NCI-H2196 treated with DMSO at 0.1 percent for 48 hours (cell line): ENCODE measurements at regions not wholly inside any gene's neighbourhood (a gene's known extent, or its start where the extent isn't known, plus 50 kb on each side); places are given as distances from the start of the nearest gene placed in this dataset.

ENCODE experiments used
- DNase-seq: peaks from one replicate; lab custom pipeline; 2025; ENCODE audit not compliant: unreplicated experiment; lab: John Stamatoyannopoulos, UW

DNA sequence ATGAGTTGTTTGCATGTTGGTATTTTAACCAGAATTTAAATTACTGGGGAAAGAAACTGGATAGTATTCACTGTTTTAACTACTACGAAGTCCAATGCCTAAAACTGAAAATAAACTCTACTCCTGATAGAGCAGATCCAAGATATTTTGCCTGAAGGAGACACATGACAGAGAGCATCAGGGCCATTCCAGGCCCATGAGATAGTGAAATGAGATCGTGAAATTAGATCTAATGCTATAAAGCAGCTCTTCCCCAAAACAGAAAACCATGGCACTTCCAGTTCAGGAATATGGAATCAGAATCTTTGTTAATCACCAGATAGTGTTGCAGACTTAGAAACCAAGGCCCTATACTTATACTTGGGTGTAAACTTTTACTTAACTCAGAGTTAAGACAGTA, 124.3 kb upstream of the CACNA2D1 start:
- no peak for DNase-seq

GRCh38 chr7:82567356-82567755, 123.8 kb upstream of the CACNA2D1 start:
- no peak for DNase-seq

DNA sequence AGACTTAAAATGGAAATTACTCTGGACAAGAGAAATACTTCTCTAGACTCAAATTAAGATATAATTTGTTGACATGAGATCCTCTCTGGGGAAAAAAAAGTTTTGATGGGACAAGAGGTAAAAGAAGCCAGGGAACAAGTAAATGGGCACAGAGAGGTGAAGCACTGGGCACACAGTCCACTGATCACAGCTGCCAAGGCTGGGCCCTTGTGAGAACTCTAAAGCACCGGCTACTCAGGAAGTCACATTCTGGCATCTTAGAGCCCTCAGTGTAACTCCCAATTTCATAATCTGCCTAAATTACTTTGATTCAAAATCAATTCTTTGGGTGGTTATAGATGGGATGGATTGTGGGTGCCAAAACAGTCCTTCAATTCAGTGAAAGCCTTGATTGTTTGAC, 123.2 kb upstream of the CACNA2D1 start:
- DNase-seq = no peak

- no peak for DNase-seq
These were observed 119.3 kb upstream of the CACNA2D1 start for GRCh38 chr7:82562716-82563404.

GRCh38 chr7:82559193-82559805, 115.7 kb upstream of the CACNA2D1 start:
- peak; percentile 85 for DNase-seq

GRCh38 chr7:82549616-82550285, 106.2 kb upstream of the CACNA2D1 start:
- no peak for DNase-seq

DNA sequence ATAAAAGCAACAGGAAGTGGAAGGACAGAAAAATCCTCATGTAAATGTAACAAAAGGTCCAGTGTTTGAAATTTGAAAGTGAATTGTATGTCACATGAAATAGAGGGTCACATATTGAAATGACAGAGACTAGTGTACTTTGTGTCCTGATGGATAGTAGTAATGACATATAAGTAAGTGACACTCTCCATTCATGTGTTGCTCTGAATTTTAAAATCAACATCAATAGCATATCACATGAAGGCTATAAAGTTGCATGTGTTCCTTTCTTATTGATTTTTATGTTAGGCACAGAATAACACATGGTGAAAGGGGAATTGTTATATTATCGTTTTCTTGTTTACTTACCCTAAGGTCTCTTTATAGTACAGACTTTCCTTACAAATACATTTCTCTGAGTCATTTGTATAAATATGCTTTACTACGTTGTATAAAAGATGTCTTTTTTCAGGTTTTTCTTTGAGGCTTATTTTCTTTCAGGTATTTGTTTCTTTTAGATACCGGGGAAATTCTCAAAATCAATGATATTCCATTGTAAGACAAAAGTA, 104.6 kb upstream of the CACNA2D1 start:
- no peak for DNase-seq

DNA sequence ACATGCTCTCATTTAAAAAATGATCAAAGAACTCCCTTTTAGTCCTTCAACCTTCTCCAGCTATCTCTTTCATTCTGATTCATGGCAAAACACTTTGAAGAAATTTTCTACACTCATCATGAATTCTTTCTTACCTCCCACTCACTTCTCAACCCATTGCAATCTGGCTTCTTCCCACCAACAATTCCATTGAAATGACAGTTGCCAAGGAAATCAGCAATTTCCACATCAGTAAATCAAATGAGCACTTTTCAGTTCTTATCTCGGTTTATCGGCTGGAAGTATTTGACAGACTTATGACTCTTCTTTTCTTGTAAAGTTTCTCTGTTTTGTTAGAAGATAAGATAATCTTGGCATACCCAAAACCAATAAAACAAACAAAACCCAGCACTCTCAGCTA, 99.1 kb upstream of the CACNA2D1 start:
- DNase-seq = no peak

GRCh38 chr7:82539969-82540368, 96.4 kb upstream of the CACNA2D1 start:
- DNase-seq = no peak

- DNase-seq = peak; percentile 10
These were observed 91.1 kb upstream of the CACNA2D1 start for GRCh38 chr7:82534684-82535083.

- DNase-seq = no peak
These were observed 86.8 kb upstream of the CACNA2D1 start for GRCh38 chr7:82530361-82530760.

- no peak for DNase-seq
These were observed 85.2 kb upstream of the CACNA2D1 start for GRCh38 chr7:82528577-82529310.

GRCh38 chr7:82527851-82528250, 84.3 kb upstream of the CACNA2D1 start:
- DNase-seq = no peak

DNA sequence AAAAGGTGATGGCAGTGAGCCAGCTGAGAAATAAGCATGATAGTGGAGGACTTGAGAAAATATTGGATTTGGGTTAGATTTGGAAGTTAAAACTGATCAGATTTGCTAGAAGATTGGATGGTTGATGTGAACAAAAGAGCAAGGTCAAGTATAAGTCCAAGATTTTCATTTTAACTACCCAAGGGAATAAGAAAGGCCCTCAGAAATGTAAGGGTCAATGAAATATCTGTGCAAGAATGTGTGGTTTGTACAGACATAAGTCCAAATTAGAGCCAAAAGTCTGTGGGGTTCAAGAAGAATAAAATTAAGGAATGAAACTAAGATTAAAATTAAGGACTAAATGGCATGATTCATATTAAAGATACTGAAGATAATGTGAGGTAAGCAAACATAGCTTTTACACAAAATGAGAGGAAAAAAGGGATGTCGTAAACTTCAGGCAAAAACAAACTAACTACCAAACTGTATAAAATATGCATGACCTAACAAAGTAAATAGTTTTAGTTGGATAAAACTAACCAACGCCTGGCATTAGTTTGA, 78.4 kb upstream of the CACNA2D1 start:
- no peak for DNase-seq

- no peak for DNase-seq
These were observed 73.5 kb upstream of the CACNA2D1 start for GRCh38 chr7:82517050-82517449.

DNA sequence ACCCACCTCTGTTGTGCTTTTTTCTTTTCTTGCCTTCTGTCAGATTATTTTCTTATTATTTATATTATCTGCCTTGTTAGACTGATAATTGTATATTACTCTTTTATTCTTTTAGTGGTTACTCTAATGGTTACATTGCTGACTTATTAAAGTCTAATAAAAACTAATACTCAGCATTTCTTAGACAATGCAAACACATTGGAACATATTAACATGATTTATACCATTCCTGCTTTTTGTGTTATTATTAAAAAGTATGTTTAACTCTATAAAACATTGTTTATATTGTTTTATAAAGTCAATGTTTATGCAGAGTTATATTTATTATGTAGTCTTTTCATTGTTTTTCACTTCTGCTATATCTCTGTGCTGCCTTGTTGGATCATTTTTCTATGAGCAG, 68.0 kb upstream of the CACNA2D1 start:
- no peak for DNase-seq

GRCh38 chr7:82507976-82508677, 64.5 kb upstream of the CACNA2D1 start:
- no peak for DNase-seq

- DNase-seq = no peak
These were observed 63.9 kb upstream of the CACNA2D1 start for GRCh38 chr7:82507365-82507975.

DNA sequence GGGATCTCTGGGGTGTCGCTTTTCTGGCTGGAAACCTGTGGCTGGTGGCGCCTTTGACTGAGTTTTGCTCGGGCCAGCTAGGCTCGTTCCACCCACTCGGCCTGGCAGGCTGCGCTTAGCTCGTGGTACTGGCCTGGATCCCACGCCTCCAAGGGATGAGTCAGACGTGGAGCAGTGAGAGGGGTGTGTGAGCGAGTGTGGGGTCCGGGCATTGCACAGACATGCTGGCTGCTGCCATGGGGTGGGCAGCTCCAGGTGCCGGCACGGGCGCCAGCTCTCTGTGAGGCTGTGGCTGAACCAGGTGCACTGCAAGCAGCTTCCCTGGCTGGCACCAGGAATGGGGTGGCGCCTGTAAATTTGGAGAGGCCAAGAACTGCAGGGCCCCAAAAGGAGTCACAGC, 63.1 kb upstream of the CACNA2D1 start:
- no peak for DNase-seq

DNA sequence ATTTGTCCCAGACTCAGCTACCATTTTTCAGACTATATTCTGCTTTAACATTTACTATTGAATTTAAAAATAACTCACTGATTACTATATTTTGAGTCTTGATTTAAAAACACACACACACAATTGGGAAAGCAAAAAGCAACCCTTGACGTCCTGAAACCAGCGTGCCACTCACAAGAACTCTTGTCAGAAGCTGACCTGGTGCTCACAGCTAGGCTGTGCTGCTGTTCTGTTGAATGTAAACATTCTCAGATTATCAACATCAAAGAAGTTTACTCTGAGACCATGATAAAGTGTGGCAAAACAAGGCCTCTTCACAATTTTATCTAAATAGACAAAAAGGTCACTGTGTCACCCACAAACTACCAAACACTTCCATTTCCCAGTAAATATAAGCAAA, 62.6 kb upstream of the CACNA2D1 start:
- no peak for DNase-seq
